ENCODE measurements at regions not wholly inside any gene's neighbourhood (a gene's known extent, or its start where the extent isn't known, plus 50 kb on each side); places are given as distances from the start of the nearest gene placed in this dataset.
A peak's percentile ranks its signal among the peaks of the same experiment; 100 is the strongest.

GRCh38 chr1:83065952-83066727 is 932.8 kb downstream of the TTLL7 start:
- H3K79me2 ChIP-seq (ENCODE audit: control insufficient read depth, insufficient read depth, low read length), result no peaks in the 10 kb centered on the region
- DNase-seq (ENCODE audit: low read depth, low spot score), result no peak
- FAIRE-seq, result no peak
- ChIA-PET CTCF (no interaction called here), SMC1A (ENCODE audit: uncharacterized antibody, unreplicated experiment) (no interaction called here), RAD21 (ENCODE audit: unreplicated experiment) (no interaction called here), POLR2A (no interaction called here)
- no peak for TF ChIP-seq FOXK2 (IDR thresholded peaks at IDR 0.05)
- TF ChIP-seq NFIC (IDR thresholded peaks at IDR 0.05; ENCODE audit: low read depth, low read length), result no peak
- no peak for TF ChIP-seq MAX (IDR thresholded peaks at IDR 0.05; ENCODE audit: low read depth, low read length)
- no peak for TF ChIP-seq PML (IDR thresholded peaks at IDR 0.05; ENCODE audit: low read length)
- TF ChIP-seq IRF4 (IDR thresholded peaks at IDR 0.05; ENCODE audit: low read depth, low read length), result no peak
- no peak for TF ChIP-seq MEF2A (IDR thresholded peaks at IDR 0.05; ENCODE audit: insufficient read depth, low read depth, low read length)
- no peak for TF ChIP-seq RAD51 (IDR thresholded peaks at IDR 0.05)
- no peak for TF ChIP-seq SP1 (IDR thresholded peaks at IDR 0.05; ENCODE audit: low read depth, low read length)
- peak; percentile 29 for TF ChIP-seq SMAD1 (IDR thresholded peaks at IDR 0.05; ENCODE audit: low read depth, partially characterized antibody)
- intact Hi-C loops (cut with micrococcal nuclease; ENCODE audit: unreplicated experiment) (no loop called here), in situ Hi-C loops (cut with MboI) (no loop called here)
- H3K36me3 ChIP-seq (ENCODE audit: control insufficient read depth in 2 of 2, insufficient read depth in 2 of 2, low read length in 1 of 2), result no peaks in the 10 kb centered on the region
- no peak for ATAC-seq
- 0% methylated on average over 2 of the region's 2 CpGs for WGBS (ENCODE audit: insufficient coverage, insufficient replicate concordance, low lambda C conversion rate, missing lambda C conversion rate)
- H3K27ac ChIP-seq (ENCODE audit: control insufficient read depth, insufficient read depth), result no peak overlapping the region
- H3K27me3 ChIP-seq (replicated peaks in 1 of 2; ENCODE audit: control insufficient read depth in 2 of 2, insufficient read depth in 2 of 2, low read length in 1 of 2), result no peaks in the 10 kb centered on the region
- no peaks in the 10 kb centered on the region for H4K20me1 ChIP-seq (ENCODE audit: control insufficient read depth, insufficient read depth)
- no peak overlapping the region for H3K4me2 ChIP-seq (ENCODE audit: control insufficient read depth, insufficient read depth)
- H3K4me1 ChIP-seq (ENCODE audit: control insufficient read depth, insufficient read depth, low read length), result no peaks in the 10 kb centered on the region
- BruUV-seq (replicated peaks), result no TSS peak
- no peak overlapping the region for H3K9ac ChIP-seq (ENCODE audit: control insufficient read depth, insufficient read depth, low read length)
- no peak overlapping the region for H2AFZ ChIP-seq (ENCODE audit: control insufficient read depth, low read depth, low read length)
- H3K4me3 ChIP-seq, result no peak overlapping the region
- H3K9me3 ChIP-seq (replicated peaks; ENCODE audit: control insufficient read depth, insufficient read depth, low read length), result no peaks in the 10 kb centered on the region
